GM19468 (cell line): ENCODE measurements at regions not wholly inside any gene's neighbourhood (a gene's known extent, or its start where the extent isn't known, plus 50 kb on each side); places are given as distances from the start of the nearest gene placed in this dataset.

Experiments
- ATAC-seq: cut with Tn5 transposase; IDR thresholded peaks from one replicate; pipeline ENCODE4 v1.9.1; 2021; ENCODE audit warnings: mild to moderate bottlenecking, moderate library complexity, moderate number of reproducible peaks; ENCODE audit not compliant: unreplicated experiment; ENCODE audit errors: extremely low read depth

GRCh38 chr3:117348884-117349283 is 639.3 kb downstream of the TUSC7 start:
- no peak for ATAC-seq

DNA sequence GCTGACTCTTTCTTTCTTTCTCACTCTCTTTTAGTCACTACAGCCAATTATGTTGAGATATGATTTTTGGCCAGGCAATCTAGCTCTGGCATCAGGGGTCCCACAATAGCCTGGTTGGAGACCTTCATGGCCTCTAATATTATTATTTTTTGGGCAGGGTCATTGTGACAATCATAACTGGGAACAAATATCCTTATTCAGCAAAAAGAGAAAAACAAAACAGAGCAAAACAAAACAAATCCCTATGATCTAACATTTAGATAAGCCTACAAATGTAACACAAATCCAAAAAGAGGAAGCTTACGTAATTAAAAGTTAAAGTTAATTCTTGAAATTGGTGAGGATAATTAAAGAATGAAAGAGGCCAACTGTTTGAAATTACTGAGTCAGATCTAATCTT is 640.0 kb downstream of the TUSC7 start:
- ATAC-seq: no peak

DNA sequence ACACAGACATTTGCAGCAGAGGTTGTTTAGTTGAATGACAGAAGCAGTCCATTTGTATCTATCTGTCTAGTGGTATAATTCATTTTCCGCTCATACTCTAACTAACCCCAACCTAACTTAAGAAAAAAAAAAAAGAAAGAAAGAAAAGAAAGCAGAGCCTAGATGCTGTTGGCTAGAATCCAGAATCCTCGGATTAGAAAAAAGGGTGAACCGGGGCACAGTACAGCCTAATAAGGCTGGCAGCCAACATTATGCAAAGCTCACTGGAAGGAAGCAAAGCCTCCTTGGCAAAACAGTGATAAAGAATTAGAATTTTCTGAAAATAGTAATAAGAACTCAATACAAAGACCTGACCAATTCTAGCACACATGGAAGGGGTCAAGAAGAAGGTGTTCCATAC is 640.8 kb downstream of the TUSC7 start:
- no peak for ATAC-seq

DNA sequence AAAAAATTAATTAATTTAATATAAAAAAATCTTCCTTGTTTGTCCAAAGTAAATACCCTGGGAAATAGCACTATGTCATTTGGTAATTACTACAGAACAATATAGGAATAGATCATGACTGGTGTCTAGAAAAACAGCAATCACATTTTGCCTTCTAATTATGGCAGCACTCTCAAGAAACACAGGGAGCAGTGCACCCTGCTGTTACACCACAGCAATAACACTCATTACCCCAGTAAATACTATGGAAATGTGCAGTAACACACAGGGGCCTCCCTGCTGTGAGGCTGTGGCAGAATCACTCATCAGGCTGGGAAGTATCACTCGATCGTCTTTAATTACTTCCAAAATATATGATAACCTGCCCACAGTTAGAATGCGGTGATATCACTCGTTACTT is 646.0 kb downstream of the TUSC7 start:
- no peak for ATAC-seq

DNA sequence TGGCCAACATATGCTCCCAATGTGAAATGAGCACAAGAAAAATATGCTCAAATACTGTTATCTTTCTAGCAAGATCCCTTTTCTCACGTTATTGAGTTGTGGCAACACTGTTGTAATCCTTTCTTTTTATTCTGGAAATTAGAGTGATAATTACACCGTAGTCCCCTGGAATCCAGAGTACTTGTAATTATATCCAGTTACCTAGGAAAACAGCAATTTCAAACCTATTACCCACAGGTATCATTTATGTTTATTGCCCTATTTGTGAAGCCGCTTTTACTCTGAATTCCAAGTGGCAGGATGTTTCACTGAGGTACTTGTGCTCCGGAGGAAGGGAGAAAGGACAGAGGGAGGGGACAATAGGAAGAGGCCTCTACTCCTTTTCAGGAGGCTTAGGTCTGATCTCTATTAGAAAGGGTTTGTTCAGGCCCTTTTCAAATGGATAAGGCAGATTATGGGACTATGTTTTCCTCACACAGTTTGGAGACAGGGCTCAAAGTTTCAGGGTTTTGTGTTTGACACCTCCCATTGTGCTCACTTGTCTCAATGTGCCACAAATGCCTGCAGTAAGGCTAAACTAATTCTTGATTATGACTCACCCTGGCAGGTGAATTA is 646.6 kb downstream of the TUSC7 start:
- ATAC-seq: no peak

GRCh38 chr3:117358717-117359314 is 649.2 kb downstream of the TUSC7 start:
- ATAC-seq: no peak

- peak; percentile 32 for ATAC-seq
Measured at GRCh38 chr3:117366574-117366973, 657.0 kb downstream of the TUSC7 start.

DNA sequence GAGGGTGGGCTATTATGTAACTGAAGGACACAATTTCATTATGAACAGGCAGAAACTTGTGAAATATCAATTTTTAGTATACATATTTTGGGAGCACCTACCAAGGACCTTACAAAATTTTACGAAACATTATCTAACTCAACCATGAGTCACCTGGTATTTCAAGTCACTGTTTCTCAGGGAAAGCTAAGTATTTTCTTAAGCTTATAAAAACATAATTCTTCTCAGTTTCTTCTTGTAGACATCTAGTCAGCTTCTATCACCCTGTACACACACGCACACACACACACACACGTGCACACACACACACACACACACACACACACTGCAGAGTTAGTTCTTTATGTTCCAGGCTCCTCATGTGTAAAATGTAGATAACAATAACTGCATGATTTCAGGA is 658.3 kb downstream of the TUSC7 start:
- ATAC-seq: no peak

- no peak for ATAC-seq
Measured at GRCh38 chr3:117380631-117381030, 671.1 kb downstream of the TUSC7 start.

DNA sequence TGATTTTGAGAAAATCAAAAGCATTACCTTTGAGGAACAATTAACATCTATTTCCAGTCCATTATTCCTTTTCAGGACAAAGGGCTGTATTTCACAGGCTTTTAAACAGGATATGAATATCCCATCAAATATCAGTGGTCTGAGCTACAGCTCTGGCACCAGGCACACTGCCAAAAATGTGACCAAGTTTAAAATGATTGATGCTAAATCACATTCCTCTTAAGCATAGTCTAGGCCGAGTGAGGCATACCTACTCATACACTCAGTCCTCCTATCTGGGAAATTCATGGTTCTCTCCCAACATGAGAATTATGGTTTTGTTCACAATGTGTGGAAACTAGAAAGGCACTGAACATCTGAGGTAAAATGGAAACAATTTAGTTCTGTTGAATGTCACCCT is 683.5 kb downstream of the TUSC7 start:
- no peak for ATAC-seq

DNA sequence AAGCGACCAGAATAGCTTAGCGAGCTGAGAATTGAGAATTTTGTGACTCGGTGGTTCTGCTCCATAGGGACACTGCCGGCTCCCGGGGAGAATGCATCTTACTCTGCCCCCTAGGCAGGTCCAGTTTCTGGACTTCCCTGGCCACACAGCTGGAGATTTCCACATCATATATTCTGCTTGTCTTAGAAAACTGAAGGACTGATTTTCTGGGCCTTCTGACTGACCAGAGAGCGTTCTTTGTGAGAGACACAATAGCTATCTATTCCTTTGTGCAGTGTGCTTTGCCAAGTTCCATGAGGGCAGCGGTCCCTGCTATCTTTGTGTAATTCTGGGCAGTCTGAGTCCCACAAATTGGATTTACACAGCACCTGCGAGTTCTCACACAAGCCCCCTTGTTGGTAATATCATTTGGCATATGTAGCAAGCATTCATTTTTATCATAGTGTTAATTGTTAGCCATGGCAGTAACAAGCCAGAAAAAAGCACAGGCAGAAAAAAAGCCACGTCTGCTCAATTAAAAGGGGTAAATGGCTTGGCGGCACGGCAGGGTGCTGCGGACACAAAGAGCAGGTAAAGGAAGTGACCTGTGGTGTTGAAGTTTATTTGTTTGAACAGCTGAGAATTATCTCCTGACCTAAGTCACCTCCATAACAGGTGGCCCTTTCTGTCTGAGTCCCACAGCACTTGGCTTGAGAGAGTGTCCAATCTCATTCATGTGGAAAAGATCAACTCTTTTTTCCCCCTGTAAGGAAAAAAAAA is 688.7 kb downstream of the TUSC7 start:
- ATAC-seq: no peak

DNA sequence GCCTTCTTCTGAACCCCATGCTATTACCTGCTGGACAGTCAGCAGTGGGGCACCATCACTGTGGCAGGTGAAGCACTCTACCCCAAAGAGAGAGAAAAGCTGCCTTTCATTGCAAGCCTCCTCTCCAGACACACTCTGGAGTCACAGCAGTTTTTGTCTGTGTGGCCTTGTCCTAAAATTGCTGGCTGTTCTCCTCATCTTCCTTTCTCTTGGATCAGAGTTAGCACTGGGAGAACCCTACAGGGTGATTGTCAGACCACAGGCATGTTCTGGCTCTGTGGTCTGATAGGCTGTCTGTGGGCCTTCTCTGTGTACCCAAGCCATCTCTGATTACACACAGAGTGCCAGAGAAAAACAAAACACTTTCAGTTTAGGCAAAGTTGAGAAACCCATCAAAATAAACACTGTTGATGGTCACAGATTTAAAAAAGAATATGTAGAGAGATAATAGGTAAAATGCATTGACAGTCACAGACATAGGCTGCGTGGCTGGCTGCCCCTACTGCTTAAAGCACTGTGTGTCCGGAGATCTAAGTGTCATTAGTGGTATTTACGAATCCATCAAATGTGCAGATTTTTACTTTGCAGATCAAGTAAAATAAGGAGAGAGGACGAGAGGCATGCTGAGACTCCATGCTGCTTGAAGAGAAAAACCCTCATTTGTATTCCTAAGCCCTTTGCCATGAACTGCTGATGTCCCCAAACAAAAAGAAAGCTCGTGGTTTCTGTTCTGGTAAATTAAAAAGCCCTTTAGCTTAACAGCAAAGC is 689.9 kb downstream of the TUSC7 start:
- no peak for ATAC-seq

DNA sequence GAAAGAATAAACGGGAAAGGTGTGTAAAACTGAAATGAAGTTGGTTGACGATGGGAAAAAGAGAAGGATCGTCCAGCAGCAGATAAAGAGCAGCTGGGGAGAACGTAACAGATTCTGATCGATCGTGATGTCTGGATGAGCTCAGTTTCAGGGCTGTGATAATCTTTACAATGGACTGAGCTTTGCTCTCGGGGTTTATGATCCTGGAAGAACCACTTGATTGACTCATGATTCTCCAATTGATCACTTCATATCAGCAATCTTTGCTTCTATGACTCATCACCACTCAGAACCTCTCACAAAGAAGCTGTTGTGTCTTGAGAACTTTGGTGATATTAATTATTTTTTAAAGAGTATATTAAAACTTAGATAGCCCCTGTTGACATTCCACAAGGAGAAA is 690.7 kb downstream of the TUSC7 start:
- ATAC-seq: no peak

DNA sequence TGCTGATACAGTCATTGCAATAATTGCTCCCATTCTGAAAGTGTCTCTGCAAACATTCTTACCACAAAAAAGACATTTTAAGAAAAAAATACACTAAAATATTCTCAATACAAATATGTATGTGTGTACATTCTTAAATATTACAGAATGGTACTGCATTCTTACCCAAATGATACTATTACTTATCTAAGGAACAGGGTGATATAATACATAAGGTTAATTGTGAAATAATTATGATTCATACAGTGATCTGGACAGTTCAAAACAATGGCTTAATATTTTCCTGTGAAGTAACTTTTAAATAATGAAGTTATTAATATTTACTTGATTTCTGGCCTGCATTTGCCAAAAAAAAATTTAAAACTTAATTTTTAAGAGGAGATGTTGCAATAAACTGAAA is 694.6 kb downstream of the TUSC7 start:
- no peak for ATAC-seq

- no peak for ATAC-seq
Measured at GRCh38 chr3:117404730-117405129, 695.2 kb downstream of the TUSC7 start.

GRCh38 chr3:117405359-117405758 is 695.8 kb downstream of the TUSC7 start:
- ATAC-seq: no peak

- ATAC-seq: peak; percentile 61
Measured at GRCh38 chr3:117407317-117407716, 697.7 kb downstream of the TUSC7 start.

DNA sequence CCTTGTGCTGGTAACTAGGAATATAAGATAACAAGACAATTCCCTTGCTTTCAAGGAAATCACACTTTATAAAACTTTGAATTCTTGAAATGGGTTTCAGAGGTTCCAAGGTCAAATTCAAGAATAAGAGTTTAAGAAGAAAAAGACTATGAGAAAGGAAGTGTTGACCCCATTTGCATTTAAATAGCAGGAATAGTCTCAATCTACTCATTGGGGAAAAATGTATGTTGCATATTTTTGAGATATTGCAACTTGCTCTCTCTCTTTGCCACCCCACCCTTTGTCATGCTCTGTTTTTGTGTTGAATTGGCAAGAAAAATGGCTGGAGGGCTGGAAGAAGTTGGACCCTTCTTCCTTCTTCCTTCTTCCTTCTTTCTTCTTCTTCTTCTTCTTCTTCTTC is 699.2 kb downstream of the TUSC7 start:
- ATAC-seq: no peak

- ATAC-seq: no peak
Measured at GRCh38 chr3:117409256-117409655, 699.7 kb downstream of the TUSC7 start.

DNA sequence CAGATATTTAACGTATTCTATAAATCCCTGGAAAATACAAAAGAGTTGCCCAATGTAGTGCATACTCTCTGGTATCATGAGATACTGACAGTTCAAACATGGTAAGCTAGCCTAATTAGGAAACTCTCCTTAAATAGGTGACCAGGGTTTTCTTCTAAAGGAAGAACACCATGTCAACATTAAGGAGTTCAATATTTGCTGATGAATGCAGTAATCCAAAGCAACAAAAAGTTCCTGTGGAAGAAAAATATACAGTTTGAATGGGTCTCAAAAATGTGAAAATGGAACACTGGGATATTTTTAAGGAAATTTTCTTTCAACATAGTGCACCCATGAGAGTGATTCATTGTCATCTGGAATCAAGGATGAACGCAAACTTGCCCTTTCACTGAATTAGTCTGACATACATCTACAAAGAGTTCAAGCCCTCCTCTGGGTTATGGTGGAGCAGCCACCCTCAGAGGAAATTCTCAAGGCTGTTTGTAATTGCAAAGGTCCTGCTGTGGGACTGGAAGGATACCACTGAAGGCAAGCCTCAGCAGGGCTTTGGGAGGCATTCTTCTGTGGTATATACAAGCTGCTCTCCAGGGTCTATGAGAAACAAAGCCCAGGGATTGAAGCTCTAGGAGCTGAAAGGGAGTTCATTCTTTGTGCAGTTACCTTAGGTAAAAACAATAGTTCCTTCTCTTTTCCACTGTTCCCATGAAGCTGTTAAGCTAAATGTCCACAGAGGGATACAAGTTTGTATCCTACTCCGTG is 700.3 kb downstream of the TUSC7 start:
- ATAC-seq: no peak
